ENCODE measurements at regions not wholly inside any gene's neighbourhood (a gene's known extent, or its start where the extent isn't known, plus 50 kb on each side); places are given as distances from the start of the nearest gene placed in this dataset.

- no peaks in the 10 kb centered on the region for H3K4me1 Mint-ChIP-seq
- POLR2A ChIA-PET = no interaction called here
- no peaks in the 10 kb centered on the region for H3K27me3 Mint-ChIP-seq
- intact Hi-C loops (cut with micrococcal nuclease) = no loop called here
- H3K9me3 Mint-ChIP-seq = peaks cover 6% of the 10 kb centered on the region
- DNase-seq (no peak), ATAC-seq (ENCODE audit: low read depth) (no peak)
- no peak for TF ChIP-seq CTCF (IDR thresholded peaks at IDR 0.05)
- CTCF ChIA-PET = no interaction called here
- no peak overlapping the region for H3K27ac Mint-ChIP-seq
- no peak overlapping the region for H3K4me3 Mint-ChIP-seq
- no peaks in the 10 kb centered on the region for H3K36me3 Mint-ChIP-seq (ENCODE audit: low read depth)
Measured at GRCh38 chr13:89701913-89702312, 1645.6 kb upstream of the MIR17HG start.

- ChIA-PET CTCF (no interaction called here), POLR2A (no interaction called here)
- TF ChIP-seq CTCF (IDR thresholded peaks at IDR 0.05) = no peak
- ATAC-seq (ENCODE audit: low read depth) (no peak), DNase-seq (no peak)
- H3K9me3 Mint-ChIP-seq = peaks cover 4% of the 10 kb centered on the region
- no peak overlapping the region for H3K4me3 Mint-ChIP-seq
- intact Hi-C loops (cut with micrococcal nuclease) = no loop called here
- no peak overlapping the region for H3K27ac Mint-ChIP-seq
- no peaks in the 10 kb centered on the region for H3K36me3 Mint-ChIP-seq (ENCODE audit: low read depth)
- no peaks in the 10 kb centered on the region for H3K4me1 Mint-ChIP-seq
- no peaks in the 10 kb centered on the region for H3K27me3 Mint-ChIP-seq
Measured at GRCh38 chr13:89704040-89704439, 1643.4 kb upstream of the MIR17HG start.

GRCh38 chr13:89708013-89708412, 1639.5 kb upstream of the MIR17HG start:
- ChIA-PET CTCF (no interaction called here), POLR2A (no interaction called here)
- peaks cover 4% of the 10 kb centered on the region for H3K9me3 Mint-ChIP-seq
- no peak for DNase-seq
- no peaks in the 10 kb centered on the region for H3K36me3 Mint-ChIP-seq (ENCODE audit: low read depth)
- H3K27me3 Mint-ChIP-seq = no peaks in the 10 kb centered on the region
- no peak for ATAC-seq (ENCODE audit: low read depth)
- H3K4me3 Mint-ChIP-seq = no peak overlapping the region
- no peak for TF ChIP-seq CTCF (IDR thresholded peaks at IDR 0.05)
- intact Hi-C loops (cut with micrococcal nuclease) = no loop called here
- no peak overlapping the region for H3K27ac Mint-ChIP-seq
- H3K4me1 Mint-ChIP-seq = no peaks in the 10 kb centered on the region

GRCh38 chr13:89721216-89721615, 1626.3 kb upstream of the MIR17HG start:
- intact Hi-C loops (cut with micrococcal nuclease) = no loop called here
- H3K27ac Mint-ChIP-seq = no peak overlapping the region

GRCh38 chr13:89726690-89727435, 1620.6 kb upstream of the MIR17HG start:
- H3K27me3 Mint-ChIP-seq = no peaks in the 10 kb centered on the region
- intact Hi-C loops (cut with micrococcal nuclease) = no loop called here
- ChIA-PET POLR2A (no interaction called here), CTCF (no interaction called here)
- H3K4me1 Mint-ChIP-seq = no peaks in the 10 kb centered on the region
- DNase-seq = no peak
- TF ChIP-seq CTCF (IDR thresholded peaks at IDR 0.05) = no peak
- H3K9me3 Mint-ChIP-seq = peaks cover 12% of the 10 kb centered on the region
- no peak for ATAC-seq (ENCODE audit: low read depth)
- H3K4me3 Mint-ChIP-seq = no peak overlapping the region
- H3K36me3 Mint-ChIP-seq (ENCODE audit: low read depth) = no peaks in the 10 kb centered on the region
- H3K27ac Mint-ChIP-seq = no peak overlapping the region

More at GRCh38 chr13:89721216-89721615, 1626.3 kb upstream of the MIR17HG start:
- Mint-ChIP-seq H3K9me3 (peaks cover 20% of the 10 kb centered on the region), H3K27me3 (no peaks in the 10 kb centered on the region), H3K4me1 (no peaks in the 10 kb centered on the region), H3K36me3 (ENCODE audit: low read depth) (no peaks in the 10 kb centered on the region), H3K4me3 (no peak overlapping the region)
- no peak for TF ChIP-seq CTCF (IDR thresholded peaks at IDR 0.05)
- ATAC-seq (ENCODE audit: low read depth) = no peak
- DNase-seq = no peak
- CTCF ChIA-PET = no interaction called here
- POLR2A ChIA-PET = no interaction called here
